GM18868 (cell line): ENCODE measurements at regions not wholly inside any gene's neighbourhood (a gene's known extent, or its start where the extent isn't known, plus 50 kb on each side); places are given as distances from the start of the nearest gene placed in this dataset.
"Not testable (repeated sequence)": the region's sequence is repeated elsewhere in the genome, so short reads cannot be mapped to it uniquely, and the experiment has no call there.

Source experiments
- ATAC-seq: cut with Tn5 transposase; IDR thresholded peaks from one replicate; pipeline ENCODE4 v1.9.1; 2021; ENCODE audit warnings: mild to moderate bottlenecking, moderate library complexity; ENCODE audit not compliant: unreplicated experiment

DNA sequence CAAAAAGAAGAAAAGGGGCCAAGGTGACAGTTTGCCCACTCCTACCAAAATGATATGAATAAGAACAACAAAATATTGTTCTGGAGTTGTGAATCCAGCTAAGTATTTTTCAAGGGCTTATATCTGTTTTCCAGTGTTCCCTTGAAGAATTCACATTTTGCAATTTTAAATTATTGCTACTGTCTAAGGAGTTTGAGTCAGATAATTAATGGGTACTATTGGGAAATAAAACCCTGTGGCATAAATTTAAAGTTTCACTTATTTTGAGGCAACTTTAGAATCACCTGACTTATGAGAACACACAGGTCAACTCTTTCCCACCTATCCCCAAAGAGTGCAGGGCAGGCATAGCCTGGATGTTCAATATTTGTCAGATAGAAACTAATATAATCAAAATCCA, 188.0 kb upstream of the GHR start:
- ATAC-seq: no peak

DNA sequence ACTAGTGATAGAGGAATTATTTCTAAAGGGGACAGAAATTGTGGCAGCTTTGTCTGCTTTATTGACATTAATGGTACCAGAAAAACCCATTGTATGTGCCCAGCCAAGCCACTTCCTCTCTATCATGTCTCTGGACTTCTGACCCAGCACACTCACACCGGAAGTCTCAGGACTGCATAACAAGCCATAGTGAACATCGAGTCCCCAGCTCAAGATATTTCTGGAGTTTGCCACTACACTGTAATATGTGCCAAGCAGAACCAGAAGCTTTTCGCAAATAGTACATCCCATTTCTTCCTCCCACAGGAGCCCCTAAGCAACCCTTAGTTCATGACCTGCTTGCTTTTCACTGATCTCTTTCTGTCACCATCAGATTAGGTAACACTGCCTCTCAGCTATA, 187.4 kb upstream of the GHR start:
- no peak for ATAC-seq

DNA sequence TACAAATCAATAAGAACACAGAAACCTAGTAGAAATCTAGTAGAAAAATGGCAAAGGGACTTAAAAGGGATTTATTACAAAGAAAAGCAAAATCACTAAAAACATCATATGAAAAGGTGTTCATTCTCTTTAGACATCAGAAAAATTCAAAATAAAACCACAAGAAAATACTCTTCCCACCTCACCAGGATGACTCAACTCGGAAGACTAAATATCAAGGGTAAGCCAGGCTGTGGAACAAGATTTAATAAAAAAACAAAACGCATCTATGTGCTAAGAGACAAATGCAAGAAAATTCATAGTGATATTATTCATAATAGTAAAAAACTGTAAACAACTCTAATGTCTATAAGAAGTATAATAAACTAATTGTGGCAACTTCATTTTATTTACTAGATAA, 181.6 kb upstream of the GHR start:
- no peak for ATAC-seq

DNA sequence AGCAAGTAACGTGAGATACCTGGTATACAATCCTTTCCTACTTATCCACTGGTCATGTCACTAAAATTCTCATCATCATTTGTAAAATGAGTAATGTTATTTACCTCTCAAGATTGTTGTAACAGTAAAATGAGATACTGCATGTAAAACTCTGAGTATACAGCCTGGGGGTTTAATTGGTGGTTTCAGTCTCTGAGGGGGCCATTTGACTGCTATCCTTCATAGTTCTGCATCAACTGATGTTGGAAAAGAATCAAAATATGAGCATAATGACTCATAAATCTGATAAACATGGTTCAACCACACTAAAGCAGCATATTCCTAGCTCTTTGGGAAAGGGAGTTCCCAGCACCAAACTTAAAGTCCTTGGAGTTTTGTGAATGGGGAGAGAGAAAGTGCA, 181.0 kb upstream of the GHR start:
- no peak for ATAC-seq

DNA sequence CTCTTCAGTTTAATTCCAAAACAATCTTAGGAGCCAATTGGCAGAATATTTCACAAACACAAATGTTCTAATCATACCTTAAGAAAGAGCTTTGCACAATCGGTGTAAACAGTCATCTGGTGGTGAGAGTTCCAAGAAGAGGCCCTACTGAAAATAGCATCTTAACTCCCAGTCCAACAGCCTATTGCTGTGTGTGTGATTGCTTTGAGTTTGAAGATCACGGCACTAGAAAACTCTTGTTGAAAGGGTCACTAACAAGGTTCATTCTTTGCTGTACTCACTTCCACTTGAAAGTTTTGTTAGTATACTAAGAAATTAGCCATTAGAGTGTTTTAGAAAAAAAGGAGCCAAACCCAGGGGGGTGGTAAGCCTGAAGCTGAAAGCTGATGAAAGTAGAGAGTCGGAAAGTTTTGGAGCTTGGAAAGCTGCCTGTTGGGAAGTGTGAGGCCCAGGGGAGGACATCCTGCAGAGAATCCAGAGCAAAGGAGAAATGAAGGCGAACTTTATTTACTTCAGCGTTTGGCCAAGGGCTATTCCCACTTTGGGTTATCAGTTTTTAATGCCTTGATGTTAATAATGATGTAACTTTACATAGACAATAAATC, 180.3 kb upstream of the GHR start:
- ATAC-seq: no peak

DNA sequence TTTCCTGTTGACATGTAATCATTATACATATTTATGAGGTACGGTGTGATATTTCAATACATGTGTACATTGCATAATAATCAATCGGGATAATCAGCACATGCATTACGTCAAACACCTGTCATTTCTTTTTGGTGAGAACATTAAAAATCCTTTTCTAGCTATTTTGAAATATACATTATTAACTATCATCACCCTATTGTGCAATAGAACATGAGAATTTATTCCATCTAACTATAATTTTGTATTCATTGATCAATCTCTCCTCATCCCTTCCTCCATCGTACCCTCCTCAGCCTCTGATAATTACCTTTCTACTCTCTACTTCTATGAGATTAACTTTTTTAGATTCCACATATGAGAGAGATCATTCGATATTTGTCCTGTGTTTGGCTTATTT, 170.9 kb upstream of the GHR start:
- no peak for ATAC-seq

DNA sequence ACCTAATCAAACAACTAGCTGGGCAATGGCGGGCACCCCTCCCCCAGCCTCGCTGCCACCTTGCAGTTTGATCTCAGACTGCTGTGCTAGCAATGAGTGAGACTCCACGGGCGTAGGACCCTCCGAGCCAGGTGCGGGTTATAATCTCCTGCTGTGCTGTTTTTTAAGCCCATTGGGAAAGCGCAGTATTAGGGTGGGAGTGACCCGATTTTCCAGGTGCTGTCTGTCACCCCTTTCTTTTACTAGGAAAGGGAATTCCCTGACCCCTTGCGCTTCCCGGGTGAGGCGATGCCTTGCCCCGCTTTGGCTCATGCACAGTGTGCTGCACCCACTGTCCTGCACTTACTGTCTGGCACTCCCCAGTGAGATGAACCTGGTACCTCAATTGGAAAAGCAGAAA, 163.3 kb upstream of the GHR start:
- ATAC-seq: not testable (repeated sequence)

DNA sequence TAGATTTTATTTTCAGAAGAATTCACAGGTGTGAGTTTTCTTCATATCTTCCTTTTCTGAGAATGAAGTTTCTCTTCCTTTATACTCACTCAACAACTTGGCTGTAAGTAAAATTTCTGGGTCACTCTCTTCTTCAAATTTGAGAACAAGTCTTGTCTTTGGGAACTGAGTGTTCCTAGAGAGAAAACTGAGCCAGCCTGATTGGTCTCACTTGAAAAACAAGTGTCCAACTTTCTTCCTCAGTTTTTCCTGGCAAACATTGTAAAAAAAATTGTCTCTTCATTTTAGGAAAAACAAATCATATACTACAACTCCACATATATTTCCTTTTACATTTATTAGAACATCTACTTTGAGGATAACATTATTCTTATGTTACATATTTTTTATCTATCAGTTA, 156.1 kb upstream of the GHR start:
- ATAC-seq: no peak

DNA sequence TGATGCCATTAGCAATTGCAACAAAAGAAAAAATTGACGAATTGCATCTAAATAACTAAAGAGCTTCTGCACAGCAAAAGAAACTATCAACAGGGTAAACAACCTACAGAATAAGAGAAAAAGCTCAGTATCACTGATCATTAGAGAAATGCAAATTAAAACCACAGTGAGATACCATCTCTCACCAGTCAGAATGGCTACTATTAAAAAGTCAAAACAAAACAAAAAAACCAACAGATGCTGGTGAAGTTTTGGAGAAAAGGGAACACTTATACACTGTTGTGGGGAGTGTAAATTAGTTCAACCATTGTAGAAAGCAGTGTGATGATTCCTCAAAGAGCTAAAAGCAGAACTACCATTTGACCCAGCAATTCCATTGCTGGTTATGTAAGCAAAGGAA, 155.1 kb upstream of the GHR start:
- peak; percentile 65 for ATAC-seq

DNA sequence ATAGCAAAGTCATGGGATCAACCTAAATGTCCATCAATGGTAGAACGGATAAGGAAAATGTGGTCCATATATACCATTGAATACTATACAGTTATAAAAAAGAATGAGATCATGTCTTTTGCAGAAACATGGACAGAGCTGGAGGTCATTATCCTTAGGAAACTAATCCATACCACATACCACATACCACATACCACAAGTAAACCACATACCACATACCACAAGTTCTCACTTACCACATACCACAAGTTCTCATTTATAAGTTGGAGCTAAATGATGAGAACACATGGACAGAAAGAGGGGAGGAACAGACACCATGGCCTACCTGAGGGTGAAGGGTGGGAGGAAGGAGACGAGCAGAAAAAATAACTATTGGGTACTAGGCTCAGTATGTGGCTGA, 154.6 kb upstream of the GHR start:
- ATAC-seq: peak; percentile 23

DNA sequence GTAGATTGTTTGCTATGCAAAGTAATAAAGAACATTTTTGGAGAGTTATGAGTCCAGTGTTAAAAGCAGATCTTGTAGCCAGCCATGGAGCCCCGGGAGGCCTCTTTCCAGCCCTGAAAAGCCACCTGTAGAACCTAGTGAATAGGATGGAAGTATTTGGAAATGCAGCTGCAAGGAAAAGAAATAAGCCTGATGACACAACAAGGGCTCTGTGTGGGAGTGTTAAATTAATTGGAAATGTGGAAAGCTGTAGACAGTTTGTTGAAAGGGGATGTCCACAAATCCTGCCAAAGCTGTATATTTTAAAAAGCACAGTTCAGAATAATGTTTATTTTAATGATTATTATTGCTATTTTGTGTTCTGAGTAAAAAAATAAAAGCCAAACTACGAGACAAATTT, 152.5 kb upstream of the GHR start:
- no peak for ATAC-seq

DNA sequence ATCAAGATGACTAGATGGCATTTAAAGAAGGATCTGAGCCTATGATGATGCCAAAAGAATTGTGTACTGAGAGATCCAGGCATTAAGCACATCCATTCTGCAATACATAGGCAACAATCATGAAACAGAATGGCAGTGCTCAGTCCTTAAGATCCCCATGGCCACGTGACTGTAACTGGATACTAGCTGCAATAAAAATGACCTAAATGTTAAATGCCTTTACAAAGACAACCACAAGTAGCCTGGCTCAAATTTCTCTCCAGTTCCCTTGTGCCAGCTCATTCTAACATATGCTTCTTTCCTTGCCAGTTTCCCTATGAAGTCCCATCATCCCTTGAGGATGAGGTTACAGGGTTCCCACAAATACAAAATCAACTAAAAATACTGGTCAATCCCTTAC, 148.3 kb upstream of the GHR start:
- ATAC-seq: no peak

DNA sequence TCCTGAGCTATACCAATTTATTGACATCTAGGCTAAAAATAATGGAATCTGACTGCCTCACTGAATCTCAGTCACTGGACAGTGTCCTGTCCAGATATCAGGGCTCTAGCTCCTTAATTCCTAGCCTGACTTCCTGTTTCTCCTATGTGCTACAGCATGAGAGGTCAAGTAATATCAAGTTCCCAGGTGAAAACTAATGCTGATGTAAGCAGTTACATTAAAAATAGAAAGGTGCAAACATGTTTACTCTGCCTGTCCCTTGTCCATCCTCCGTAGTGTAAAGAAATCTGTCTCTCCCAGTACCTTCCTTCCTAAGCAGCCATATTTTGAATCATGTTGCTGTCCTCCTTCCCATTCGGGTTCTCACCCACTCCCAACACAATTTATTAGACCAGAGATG, 145.9 kb upstream of the GHR start:
- ATAC-seq: no peak

DNA sequence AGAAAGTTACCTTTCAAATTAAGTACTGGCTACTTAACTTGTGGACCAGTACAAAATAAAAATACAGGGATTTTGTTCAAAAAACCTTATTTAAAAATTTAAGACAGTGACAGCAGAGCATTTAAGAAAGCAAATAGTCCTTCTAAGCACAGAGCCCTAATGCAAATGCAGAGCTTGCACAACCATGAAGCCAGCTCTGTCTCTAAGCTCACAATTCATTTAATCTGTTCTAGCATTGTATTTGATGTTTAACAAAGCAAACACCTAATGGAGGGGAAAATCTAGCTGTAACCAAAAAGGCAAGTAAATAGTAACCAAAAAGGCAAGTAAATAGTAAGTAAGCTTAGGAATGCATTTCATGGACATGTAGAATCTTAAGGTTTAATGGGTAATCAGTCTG, 138.7 kb upstream of the GHR start:
- no peak for ATAC-seq

DNA sequence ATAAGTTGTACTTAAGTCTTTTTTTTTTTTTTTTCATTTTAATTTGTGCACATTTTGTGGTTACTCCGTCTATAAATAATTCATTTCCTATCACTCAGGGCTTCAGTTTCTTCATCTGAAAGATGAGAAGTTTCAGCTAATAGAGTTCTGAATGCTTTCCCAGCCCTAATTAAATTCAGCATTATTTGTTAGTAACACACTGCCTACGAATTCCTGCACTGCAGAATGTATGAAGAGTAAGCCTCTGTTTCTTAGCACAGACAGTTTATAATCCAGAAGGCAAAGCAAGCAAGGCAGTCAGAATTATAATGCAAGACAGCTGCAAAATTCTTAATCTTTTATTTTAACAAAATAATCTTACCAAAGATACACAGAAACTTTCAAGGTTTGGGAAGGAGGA, 138.0 kb upstream of the GHR start:
- no peak for ATAC-seq

DNA sequence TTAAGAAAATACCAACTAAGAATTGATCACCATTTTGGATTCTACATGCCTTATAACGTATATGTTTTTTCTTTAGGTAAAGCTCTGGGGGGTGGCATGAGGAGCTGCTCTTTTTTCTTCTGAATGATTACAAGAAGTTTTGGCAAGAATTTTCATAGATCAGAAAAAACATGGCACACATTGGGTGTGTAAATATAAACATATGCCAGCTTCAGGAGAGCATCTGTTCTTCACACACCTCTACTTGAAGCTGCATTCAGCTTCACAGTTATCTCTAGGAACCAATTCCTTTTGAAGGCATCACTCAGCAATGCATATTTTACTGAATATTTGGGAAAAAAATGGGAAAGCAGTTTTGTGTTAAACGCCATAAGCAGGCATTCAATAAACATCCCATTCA, 122.7 kb upstream of the GHR start:
- no peak for ATAC-seq

DNA sequence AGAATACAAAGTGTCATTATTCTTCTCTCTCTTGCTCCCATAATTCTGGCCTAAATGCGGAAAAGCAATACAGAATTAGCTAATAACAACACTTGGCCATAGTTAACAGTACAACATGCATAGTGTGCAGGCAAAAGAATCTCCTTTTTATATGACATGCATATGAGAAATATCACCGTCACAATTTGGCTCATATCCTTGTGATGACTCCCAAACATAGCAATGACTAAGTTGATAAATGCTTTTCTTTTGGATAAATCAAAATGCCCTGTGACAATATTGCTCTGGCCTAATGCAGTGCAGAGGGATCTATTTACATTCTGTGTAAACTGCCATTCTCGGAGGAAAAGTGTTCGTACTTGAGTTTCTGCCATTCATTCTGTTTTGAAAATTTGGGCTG, 121.9 kb upstream of the GHR start:
- ATAC-seq: no peak

DNA sequence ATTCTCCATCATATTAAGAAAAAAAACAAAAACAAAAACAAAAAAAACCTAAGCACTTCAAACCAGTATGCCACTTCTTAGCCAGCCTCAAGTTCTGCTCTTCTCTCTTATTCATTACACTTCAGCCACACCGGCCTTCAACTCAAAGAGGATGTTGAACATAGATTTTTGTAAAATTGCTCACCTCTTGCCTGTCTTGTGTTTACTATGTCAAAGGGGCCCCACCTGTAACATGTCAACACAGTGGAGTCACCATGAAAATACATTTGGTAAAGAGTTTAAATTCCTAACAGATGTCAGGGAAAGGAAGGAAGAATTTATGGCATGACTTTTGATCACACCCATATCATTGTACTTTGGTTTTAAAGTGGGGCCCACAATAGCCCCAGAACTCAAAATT, 121.1 kb upstream of the GHR start:
- no peak for ATAC-seq

DNA sequence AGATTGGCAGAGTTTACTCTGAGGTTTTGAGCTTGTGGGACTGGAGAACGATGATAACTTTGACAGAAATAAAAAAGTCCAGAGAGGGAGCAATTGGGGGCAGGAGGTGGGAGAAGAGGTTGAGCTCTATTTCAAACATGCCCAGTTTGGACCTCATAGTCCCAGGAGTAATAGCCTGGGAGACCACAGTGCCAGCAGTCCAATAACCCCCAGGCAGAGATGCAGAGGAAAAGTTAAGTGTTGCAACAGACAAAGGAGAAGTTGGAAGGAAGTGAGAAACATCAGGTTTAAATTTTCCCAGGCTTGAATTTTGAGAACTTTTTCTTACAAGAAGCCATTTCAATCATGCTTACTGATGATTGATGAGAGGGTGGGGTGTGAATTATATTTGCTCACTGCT, 117.0 kb upstream of the GHR start:
- no peak for ATAC-seq

DNA sequence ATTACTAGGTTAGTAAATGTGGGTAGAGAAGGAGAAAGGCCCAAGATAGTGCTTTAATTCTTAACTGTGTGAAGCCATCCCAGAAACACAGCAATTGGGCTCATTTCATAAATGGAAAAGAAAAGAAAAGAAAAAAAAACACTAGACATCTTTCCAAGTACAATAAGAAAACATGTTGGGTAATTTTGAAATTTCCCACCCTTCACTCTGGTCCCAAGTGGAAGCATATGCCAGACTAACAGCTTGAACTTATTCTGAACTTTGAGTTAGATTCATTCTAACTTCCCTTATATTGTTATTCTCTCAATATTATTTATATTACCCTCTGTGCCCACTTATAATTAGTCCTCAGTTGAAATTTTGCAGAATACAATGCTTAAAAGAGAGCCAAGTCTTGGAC, 113.4 kb upstream of the GHR start:
- ATAC-seq: no peak

DNA sequence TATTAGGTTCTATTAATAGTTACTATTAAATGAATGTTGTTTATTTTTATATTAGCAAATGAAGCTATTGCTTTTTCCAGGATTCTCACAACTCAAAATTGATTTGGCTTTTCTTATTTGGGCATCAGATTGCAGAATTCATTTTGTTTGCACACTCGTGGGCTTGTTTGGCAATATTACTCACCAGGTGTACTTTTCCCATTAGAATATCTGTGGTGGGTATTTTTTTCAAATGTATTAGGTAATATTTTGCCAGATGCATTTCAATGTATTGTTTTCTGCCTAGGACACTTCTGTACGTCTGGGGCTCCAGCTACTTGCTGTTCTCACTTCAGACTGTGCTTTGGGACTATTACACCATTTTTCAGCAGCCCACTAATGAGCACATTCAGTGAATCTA, 108.0 kb upstream of the GHR start:
- no peak for ATAC-seq

DNA sequence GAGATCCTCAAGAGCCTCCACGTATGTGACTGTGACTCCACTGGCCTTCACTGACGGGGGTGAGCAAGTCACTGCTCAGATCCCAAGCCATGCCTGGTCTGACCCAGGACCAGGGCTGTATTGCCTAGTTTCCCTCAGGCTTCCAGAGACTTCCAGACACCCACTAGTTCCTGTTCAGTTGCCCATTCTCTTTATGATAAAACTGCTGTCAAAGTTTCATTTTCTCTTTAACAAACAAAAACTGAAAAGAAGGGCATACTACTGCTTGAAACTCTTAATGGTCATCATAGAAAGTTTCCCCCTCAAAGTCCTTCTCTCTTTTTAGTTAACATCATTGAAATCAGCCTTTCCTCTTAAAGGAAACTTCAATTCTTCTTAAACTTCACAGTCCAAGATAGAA, 105.7 kb upstream of the GHR start:
- ATAC-seq: no peak

DNA sequence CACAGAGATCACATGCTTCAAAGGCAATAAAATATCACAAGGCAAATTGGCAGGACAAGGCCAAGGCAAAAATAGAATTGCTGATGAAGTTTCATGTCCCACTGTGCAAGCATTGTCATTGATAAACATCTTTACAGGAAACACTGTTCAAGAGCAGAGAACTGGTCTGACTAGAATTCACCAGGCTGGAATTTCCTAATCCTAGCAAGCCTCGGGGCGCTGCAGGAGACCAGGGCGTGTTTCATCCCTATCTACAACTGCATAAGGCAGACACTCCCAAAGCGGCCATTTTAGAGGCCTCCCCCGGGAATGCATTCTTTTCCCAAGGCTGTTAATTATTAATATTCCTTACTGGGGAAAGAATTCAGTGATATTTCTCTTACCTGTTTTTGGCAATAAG, 103.7 kb upstream of the GHR start:
- not testable (repeated sequence) for ATAC-seq

DNA sequence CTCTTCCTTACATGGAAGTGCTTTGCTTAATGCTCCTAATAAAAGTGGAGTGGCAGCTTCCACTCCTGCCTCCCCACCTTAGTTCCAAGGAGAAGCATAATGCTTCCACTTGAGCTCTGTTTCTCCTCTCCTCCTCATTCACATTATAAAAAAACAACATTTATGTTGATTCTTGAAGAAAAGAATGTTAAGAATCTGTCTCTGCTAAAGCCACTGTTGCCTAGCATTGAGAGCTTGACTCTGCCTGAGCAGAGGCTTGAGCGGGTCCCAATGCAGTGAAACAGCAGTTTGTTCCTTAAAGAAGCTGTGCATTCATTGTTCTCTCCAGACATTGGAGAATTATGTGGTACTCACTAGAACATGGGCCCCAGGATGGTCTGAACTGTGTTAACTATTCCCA, 101.5 kb upstream of the GHR start:
- ATAC-seq: no peak
